GM23338 (cell line): ENCODE measurements at regions not wholly inside any gene's neighbourhood (a gene's known extent, or its start where the extent isn't known, plus 50 kb on each side); places are given as distances from the start of the nearest gene placed in this dataset.

Experiments
- ATAC-seq: fragments of 200-7000 bp; cut with Tn5 transposase; 3 replicates; pipeline ENCODE4 v1.9.1; 2020
- DNase-seq: peaks from one replicate; pipeline ENCODE4 v3.0.0-alpha.2; 2015; ENCODE audit warnings: low spot score
- H2AFZ ChIP-seq: fragments of 200-600 bp; sonication (generic); 2 replicates; pipeline ENCODE4 v1.8.0; 2016; ENCODE audit warnings: antibody characterized with exemption, mild to moderate bottlenecking, moderate library complexity
- H3F3A ChIP-seq: fragments of 200-600 bp; sonication (generic); replicated peaks from 2 replicates; pipeline ENCODE4 v1.8.0; 2017; ENCODE audit warnings: antibody characterized with exemption, mixed run types, low read depth
- H3K27ac ChIP-seq: fragments of 200-600 bp; sonication (generic); 2 replicates; pipeline ENCODE4 v1.6.1; 2016; ENCODE audit warnings: low read depth
- H3K27me3 ChIP-seq: fragments of 200-600 bp; sonication (generic); 2 replicates; pipeline ENCODE4 v1.8.0; 2016; ENCODE audit warnings: mild to moderate bottlenecking, mixed run types, moderate library complexity; ENCODE audit not compliant: insufficient read depth
- H3K36me3 ChIP-seq: fragments of 200-600 bp; sonication (generic); 2 replicates; pipeline ENCODE4 v1.8.0; 2016; ENCODE audit warnings: mild to moderate bottlenecking; ENCODE audit not compliant: insufficient read depth
- H3K4me1 ChIP-seq: fragments of 200-600 bp; sonication (generic); 2 replicates; pipeline ENCODE4 v1.8.0; 2016; ENCODE audit warnings: mild to moderate bottlenecking, moderate library complexity; ENCODE audit not compliant: insufficient read depth
- H3K4me2 ChIP-seq: fragments of 200-600 bp; sonication (generic); 2 replicates; pipeline ENCODE4 v1.7.1; 2017; ENCODE audit warnings: mixed run types
- H3K4me3 ChIP-seq: fragments of 200-600 bp; sonication (generic); 2 replicates; pipeline ENCODE4 v1.6.1; 2016; ENCODE audit warnings: mixed run types
- H3K79me2 ChIP-seq: fragments of 200-600 bp; sonication (generic); replicated peaks from 2 replicates; pipeline ENCODE4 v1.8.0; 2017; ENCODE audit warnings: mild to moderate bottlenecking; ENCODE audit not compliant: insufficient read depth
- H3K9me2 ChIP-seq: fragments of 200-600 bp; sonication (generic); 2 replicates; pipeline ENCODE4 v1.8.0; 2017; ENCODE audit not compliant: insufficient read depth
- H4K20me1 ChIP-seq: fragments of 200-600 bp; sonication (generic); replicated peaks from 2 replicates; pipeline ENCODE4 v1.8.0; 2017; ENCODE audit warnings: mild to moderate bottlenecking; ENCODE audit not compliant: insufficient read depth
- H3K27ac Mint-ChIP-seq: 2 replicates; pipeline ENCODE4 v1.8.0; 2020; ENCODE audit warnings: inconsistent platforms, mild to moderate bottlenecking, moderate library complexity, mixed read lengths
- H3K27me3 Mint-ChIP-seq: 3 replicates; pipeline ENCODE4 v1.8.0; 2022; ENCODE audit warnings: low read depth, mild to moderate bottlenecking, moderate library complexity, mixed read lengths, inconsistent platforms; ENCODE audit not compliant: insufficient read depth, poor library complexity
- H3K36me3 Mint-ChIP-seq: 3 replicates; pipeline ENCODE4 v1.8.0; 2021; ENCODE audit warnings: low read depth, mild to moderate bottlenecking, inconsistent platforms, moderate library complexity, mixed read lengths
- H3K4me1 Mint-ChIP-seq: 3 replicates; pipeline ENCODE4 v1.8.0; 2020; ENCODE audit warnings: mild to moderate bottlenecking, inconsistent platforms, mixed read lengths
- H3K4me3 Mint-ChIP-seq: 3 replicates; pipeline ENCODE4 v1.8.0; 2021; ENCODE audit warnings: moderate library complexity, mild to moderate bottlenecking, inconsistent platforms, mixed read lengths
- H3K9me3 Mint-ChIP-seq: 3 replicates; pipeline ENCODE4 v1.8.0; 2020; ENCODE audit warnings: moderate library complexity, mild to moderate bottlenecking, inconsistent platforms, mixed read lengths
- EZH2 ChIP-seq: fragments of 200-600 bp; sonication (generic); IDR thresholded peaks from one replicate; pipeline ENCODE4 v1.8.0; 2017; ENCODE audit warnings: antibody characterized with exemption, mild to moderate bottlenecking, low read depth; ENCODE audit not compliant: unreplicated experiment
- ZNF114 ChIP-seq: fragments of 250-450 bp; sonication (Bioruptor Pico); IDR thresholded peaks from 2 replicates; pipeline ENCODE4 v1.5.0; 2020; ENCODE audit warnings: mild to moderate bottlenecking, moderate library complexity
- ZNF331 ChIP-seq: fragments of 250-450 bp; sonication (Bioruptor Pico); IDR thresholded peaks from 2 replicates; pipeline ENCODE4 v1.5.0; 2020; ENCODE audit warnings: low read depth, mild to moderate bottlenecking, moderate library complexity
- TF ChIP-seq, protein P1 (sequence below), 2 experiments: fragments of 200-600 bp in 1 of 2; sonication (generic) in 1 of 2; conservative IDR thresholded peaks; 2 replicates each; pipeline versions ENCODE4 v1.5.1 to v1.6.1; 2016 to 2017; ENCODE audit warnings: antibody characterized with exemption in 2 of 2, low read depth in 2 of 2, mild to moderate bottlenecking in 2 of 2, moderate library complexity in 1 of 2
- TF ChIP-seq, protein P2 (sequence below): IDR thresholded peaks from one replicate; pipeline ENCODE4 v1.6.1; 2018; ENCODE audit warnings: antibody characterized with exemption; ENCODE audit not compliant: unreplicated experiment

GRCh38 chr9:105881654-105882349 is 187.5 kb downstream of the TMEM38B start:
- DNase-seq (peak; percentile 93), ATAC-seq (peak; percentile 88)
- Histone ChIP-seq H3K9me2 (no peaks in the 10 kb centered on the region), H3K27me3 (no peaks in the 10 kb centered on the region), H3K4me1 (no peaks in the 10 kb centered on the region), H3K36me3 (no peaks in the 10 kb centered on the region), H2AFZ (no peak overlapping the region), H3F3A (no peaks in the 10 kb centered on the region), H3K4me2 (no peak overlapping the region), H3K79me2 (no peaks in the 10 kb centered on the region), H3K4me3 (no peak overlapping the region), H4K20me1 (no peaks in the 10 kb centered on the region), H3K27ac (no peak overlapping the region)
- H3K27ac Mint-ChIP-seq: no peak overlapping the region
- H3K4me3 Mint-ChIP-seq: no peak overlapping the region
- TF ChIP-seq, protein P1, sequence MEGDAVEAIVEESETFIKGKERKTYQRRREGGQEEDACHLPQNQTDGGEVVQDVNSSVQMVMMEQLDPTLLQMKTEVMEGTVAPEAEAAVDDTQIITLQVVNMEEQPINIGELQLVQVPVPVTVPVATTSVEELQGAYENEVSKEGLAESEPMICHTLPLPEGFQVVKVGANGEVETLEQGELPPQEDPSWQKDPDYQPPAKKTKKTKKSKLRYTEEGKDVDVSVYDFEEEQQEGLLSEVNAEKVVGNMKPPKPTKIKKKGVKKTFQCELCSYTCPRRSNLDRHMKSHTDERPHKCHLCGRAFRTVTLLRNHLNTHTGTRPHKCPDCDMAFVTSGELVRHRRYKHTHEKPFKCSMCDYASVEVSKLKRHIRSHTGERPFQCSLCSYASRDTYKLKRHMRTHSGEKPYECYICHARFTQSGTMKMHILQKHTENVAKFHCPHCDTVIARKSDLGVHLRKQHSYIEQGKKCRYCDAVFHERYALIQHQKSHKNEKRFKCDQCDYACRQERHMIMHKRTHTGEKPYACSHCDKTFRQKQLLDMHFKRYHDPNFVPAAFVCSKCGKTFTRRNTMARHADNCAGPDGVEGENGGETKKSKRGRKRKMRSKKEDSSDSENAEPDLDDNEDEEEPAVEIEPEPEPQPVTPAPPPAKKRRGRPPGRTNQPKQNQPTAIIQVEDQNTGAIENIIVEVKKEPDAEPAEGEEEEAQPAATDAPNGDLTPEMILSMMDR (conservative IDR thresholded peaks at IDR 0.05; ENCODE audit: low read depth in 2 of 2): peak; percentile 91 to 99
- TF ChIP-seq ZNF114 (CRISPR knock-in tag): no peak
- H3K4me1 Mint-ChIP-seq: no peaks in the 10 kb centered on the region; the same call in 1 of the 3 replicates
- no peaks in the 10 kb centered on the region; the same call in 2 of the 3 replicates for H3K9me3 Mint-ChIP-seq
- H3K27me3 Mint-ChIP-seq: peaks cover 2% of the 10 kb centered on the region
- H3K36me3 Mint-ChIP-seq: no peaks in the 10 kb centered on the region

- Histone ChIP-seq H3K9me2 (no peaks in the 10 kb centered on the region), H3K4me3 (no peak overlapping the region), H3K4me1 (no peaks in the 10 kb centered on the region), H2AFZ (no peak overlapping the region), H3K4me2 (no peak overlapping the region), H3K36me3 (no peaks in the 10 kb centered on the region), H3F3A (no peaks in the 10 kb centered on the region), H4K20me1 (no peaks in the 10 kb centered on the region), H3K27me3 (no peaks in the 10 kb centered on the region), H3K27ac (no peak overlapping the region), H3K79me2 (no peaks in the 10 kb centered on the region)
- DNase-seq: no peak
- no peaks in the 10 kb centered on the region for H3K36me3 Mint-ChIP-seq
- no peak overlapping the region for H3K4me3 Mint-ChIP-seq
- no peak for ATAC-seq
- H3K27ac Mint-ChIP-seq: no peak overlapping the region
- TF ChIP-seq ZNF331 (CRISPR knock-in tag): no peak
- no peak for TF ChIP-seq EZH2
- no peak for TF ChIP-seq ZNF114 (CRISPR knock-in tag)
- TF ChIP-seq, protein P2, sequence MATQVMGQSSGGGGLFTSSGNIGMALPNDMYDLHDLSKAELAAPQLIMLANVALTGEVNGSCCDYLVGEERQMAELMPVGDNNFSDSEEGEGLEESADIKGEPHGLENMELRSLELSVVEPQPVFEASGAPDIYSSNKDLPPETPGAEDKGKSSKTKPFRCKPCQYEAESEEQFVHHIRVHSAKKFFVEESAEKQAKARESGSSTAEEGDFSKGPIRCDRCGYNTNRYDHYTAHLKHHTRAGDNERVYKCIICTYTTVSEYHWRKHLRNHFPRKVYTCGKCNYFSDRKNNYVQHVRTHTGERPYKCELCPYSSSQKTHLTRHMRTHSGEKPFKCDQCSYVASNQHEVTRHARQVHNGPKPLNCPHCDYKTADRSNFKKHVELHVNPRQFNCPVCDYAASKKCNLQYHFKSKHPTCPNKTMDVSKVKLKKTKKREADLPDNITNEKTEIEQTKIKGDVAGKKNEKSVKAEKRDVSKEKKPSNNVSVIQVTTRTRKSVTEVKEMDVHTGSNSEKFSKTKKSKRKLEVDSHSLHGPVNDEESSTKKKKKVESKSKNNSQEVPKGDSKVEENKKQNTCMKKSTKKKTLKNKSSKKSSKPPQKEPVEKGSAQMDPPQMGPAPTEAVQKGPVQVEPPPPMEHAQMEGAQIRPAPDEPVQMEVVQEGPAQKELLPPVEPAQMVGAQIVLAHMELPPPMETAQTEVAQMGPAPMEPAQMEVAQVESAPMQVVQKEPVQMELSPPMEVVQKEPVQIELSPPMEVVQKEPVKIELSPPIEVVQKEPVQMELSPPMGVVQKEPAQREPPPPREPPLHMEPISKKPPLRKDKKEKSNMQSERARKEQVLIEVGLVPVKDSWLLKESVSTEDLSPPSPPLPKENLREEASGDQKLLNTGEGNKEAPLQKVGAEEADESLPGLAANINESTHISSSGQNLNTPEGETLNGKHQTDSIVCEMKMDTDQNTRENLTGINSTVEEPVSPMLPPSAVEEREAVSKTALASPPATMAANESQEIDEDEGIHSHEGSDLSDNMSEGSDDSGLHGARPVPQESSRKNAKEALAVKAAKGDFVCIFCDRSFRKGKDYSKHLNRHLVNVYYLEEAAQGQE: no peak
- H3K4me1 Mint-ChIP-seq: no peaks in the 10 kb centered on the region; the same call in 1 of the 3 replicates
- H3K9me3 Mint-ChIP-seq: no peaks in the 10 kb centered on the region; the same call in 2 of the 3 replicates
- H3K27me3 Mint-ChIP-seq: peaks cover 2% of the 10 kb centered on the region
These were observed 189.5 kb downstream of the TMEM38B start for GRCh38 chr9:105883847-105884246.
